ENCODE measurements at regions not wholly inside any gene's neighbourhood (a gene's known extent, or its start where the extent isn't known, plus 50 kb on each side); places are given as distances from the start of the nearest gene placed in this dataset.

DNA sequence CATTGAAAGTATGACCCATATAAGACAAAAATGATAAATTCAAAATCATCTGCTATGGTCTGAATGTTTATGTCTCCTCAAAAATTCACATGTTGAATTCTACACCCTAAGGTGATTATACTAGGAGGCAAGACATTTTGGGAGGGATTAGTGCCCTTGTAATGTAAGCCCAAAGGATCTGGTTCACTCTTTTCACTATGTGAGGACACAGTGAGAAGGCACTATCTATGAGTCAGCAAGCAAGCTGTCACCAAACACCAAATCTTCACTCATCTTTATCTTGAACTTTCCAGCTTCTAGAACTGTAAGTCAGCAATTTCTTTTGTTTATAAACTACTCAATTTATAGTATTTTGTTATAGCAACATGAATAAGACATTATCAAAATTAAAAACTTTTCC lies 284.7 kb upstream of the ZC3H15 start:
- TF ChIP-seq, protein P1, sequence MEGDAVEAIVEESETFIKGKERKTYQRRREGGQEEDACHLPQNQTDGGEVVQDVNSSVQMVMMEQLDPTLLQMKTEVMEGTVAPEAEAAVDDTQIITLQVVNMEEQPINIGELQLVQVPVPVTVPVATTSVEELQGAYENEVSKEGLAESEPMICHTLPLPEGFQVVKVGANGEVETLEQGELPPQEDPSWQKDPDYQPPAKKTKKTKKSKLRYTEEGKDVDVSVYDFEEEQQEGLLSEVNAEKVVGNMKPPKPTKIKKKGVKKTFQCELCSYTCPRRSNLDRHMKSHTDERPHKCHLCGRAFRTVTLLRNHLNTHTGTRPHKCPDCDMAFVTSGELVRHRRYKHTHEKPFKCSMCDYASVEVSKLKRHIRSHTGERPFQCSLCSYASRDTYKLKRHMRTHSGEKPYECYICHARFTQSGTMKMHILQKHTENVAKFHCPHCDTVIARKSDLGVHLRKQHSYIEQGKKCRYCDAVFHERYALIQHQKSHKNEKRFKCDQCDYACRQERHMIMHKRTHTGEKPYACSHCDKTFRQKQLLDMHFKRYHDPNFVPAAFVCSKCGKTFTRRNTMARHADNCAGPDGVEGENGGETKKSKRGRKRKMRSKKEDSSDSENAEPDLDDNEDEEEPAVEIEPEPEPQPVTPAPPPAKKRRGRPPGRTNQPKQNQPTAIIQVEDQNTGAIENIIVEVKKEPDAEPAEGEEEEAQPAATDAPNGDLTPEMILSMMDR (conservative IDR thresholded peaks at IDR 0.05), result no peak
- no peak overlapping the region for H3K27ac ChIP-seq

DNA sequence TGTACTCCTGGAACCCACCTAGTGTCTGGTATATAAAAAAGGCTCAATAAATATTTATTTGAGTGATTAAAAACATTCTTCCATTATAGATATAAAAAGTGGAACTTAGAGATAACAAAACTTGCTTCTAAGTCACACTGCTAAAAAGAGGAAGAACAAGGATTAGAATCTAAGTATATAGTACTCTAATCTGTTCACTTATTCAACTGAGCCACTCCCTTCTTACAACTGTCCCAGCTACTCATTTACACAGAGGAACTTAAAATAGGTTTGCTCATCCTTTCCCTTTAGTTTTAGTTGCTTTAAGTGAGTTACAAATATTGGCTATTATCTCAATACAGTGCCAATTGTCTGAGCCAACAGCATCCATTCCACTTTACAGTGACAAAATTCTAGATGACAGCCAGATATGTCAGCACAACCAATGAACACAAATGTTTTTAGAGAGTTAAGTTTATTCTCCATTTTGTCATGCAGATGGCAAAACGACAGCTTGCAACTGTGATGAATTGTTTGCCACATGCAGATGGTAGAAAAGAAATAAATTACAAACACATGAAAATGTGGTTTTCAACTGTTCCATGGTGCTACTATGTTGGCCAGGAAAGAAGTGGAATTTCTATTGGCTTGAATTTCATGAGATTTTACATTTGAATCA lies 280.7 kb upstream of the ZC3H15 start:
- TF ChIP-seq, protein P1 (conservative IDR thresholded peaks at IDR 0.05), result no peak
- no peak overlapping the region for H3K27ac ChIP-seq

DNA sequence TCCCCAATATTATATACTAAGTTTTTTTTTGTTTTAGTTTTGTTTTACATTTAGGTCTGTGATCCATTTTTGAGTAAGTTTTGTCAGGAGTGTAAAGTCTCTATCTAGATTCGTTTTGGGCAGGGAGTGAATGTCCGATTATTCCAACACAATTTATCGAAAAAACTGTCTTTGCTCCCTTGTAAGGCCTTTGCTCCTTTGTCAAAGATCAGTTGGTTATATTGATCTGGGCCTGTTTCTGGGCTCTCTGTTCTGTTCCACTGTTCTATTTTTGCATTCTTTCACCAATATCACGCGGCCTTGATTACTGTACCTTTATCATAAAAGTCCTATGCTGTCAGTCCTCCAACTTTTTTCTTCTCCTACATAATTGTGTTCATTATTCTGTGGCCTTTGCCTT lies 276.5 kb upstream of the ZC3H15 start:
- no peak overlapping the region for H3K27ac ChIP-seq
- TF ChIP-seq, protein P1 (conservative IDR thresholded peaks at IDR 0.05), result no peak

DNA sequence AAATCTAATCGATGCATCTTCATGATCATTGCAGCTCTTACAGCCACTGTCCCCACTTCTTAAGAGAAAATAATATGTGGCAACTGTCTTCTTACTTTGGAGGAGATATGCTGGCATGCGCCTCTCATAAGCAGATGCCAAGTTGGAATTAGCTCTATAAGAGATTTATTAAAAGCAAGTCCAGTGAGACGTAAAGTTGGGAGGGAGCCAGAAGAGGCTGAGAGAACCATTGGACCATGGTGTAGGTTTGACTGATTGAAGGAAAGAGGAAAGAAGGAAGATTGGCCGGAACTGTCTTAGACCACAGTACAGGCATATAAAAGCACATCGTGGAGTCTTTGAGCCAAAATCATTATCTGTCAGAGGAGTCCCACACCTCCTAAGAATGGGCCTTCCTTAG lies 265.7 kb upstream of the ZC3H15 start:
- TF ChIP-seq, protein P1 (conservative IDR thresholded peaks at IDR 0.05), result no peak
- no peak overlapping the region for H3K27ac ChIP-seq

DNA sequence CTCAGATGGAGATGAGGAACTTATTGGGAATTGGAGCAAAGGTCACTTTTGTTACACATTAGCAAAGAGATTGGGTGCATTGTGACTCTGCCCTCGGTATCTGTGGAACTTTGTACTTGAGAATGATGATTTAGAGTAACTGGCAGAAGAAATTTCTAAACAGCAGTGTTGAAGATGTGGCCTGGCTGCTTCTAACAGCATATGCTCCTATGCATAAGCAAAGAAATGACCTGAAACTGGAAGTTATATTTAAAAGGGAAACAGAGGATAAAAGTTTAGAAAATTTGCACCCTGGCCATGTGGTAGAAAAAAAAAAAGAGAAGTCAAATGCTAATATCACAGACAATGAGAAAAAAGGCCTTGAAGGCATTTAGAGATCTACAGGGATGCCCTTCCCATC lies 256.8 kb upstream of the ZC3H15 start:
- TF ChIP-seq, protein P1 (conservative IDR thresholded peaks at IDR 0.05), result no peak
- no peak overlapping the region for H3K27ac ChIP-seq

DNA sequence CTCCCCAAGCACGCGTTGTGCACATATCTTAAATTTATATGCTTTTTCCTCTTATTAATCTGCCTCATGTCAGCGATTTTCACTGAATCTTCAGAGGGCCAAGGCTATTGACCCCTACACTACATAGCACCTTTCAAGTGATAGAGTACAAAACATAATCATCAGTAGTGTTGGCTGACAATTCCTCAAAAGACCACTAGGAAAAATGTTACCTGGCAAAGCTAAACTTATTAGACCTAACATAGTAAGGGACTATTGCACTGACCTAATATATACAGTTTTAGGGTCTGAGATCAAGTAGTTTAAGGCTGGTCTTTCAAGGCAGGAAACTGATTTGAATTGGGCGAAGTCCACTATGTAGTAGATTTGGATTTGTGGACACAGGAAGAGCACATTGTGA lies 244.2 kb upstream of the ZC3H15 start:
- TF ChIP-seq, protein P1 (conservative IDR thresholded peaks at IDR 0.05), result no peak
- H3K27ac ChIP-seq, result no peak overlapping the region

DNA sequence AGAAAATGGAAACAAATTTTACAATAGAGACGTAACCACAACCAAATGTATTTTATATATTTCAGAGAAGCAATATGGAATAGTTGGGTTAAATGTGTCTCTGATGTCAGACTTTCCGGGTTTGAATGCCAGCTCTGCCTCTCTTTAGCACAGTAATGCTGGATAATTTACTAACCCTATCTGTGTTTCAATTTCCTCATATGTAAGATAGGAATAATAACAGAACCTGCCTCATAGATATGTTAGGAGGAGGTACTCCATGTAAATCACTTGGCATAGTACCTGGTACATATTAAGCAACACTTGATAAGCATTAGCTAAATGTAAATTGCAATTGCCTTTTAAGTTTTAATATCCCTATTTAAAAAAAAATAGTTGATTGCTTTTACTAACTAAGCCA lies 231.3 kb upstream of the ZC3H15 start:
- no peak overlapping the region for H3K27ac ChIP-seq
- TF ChIP-seq, protein P1 (conservative IDR thresholded peaks at IDR 0.05), result no peak

Measured in VCaP (cell line).